ENCODE measurements at regions not wholly inside any gene's neighbourhood (a gene's known extent, or its start where the extent isn't known, plus 50 kb on each side); places are given as distances from the start of the nearest gene placed in this dataset.

- TF ChIP-seq, protein P1, sequence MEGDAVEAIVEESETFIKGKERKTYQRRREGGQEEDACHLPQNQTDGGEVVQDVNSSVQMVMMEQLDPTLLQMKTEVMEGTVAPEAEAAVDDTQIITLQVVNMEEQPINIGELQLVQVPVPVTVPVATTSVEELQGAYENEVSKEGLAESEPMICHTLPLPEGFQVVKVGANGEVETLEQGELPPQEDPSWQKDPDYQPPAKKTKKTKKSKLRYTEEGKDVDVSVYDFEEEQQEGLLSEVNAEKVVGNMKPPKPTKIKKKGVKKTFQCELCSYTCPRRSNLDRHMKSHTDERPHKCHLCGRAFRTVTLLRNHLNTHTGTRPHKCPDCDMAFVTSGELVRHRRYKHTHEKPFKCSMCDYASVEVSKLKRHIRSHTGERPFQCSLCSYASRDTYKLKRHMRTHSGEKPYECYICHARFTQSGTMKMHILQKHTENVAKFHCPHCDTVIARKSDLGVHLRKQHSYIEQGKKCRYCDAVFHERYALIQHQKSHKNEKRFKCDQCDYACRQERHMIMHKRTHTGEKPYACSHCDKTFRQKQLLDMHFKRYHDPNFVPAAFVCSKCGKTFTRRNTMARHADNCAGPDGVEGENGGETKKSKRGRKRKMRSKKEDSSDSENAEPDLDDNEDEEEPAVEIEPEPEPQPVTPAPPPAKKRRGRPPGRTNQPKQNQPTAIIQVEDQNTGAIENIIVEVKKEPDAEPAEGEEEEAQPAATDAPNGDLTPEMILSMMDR (conservative IDR thresholded peaks at IDR 0.05 in 1 of 2, IDR thresholded peaks at IDR 0.05 in 1 of 2; ENCODE audit: extremely low read depth in 1 of 2, insufficient read depth in 1 of 2, low read depth in 1 of 2, low read length in 2 of 2) = no peak
- no peak for TF ChIP-seq EZH2 (IDR thresholded peaks at IDR 0.05; ENCODE audit: borderline replicate concordance, low read length)
Observed at GRCh38 chr5:111820072-111820471, 63.1 kb upstream of the NREP start.
